ENCODE measurements at regions not wholly inside any gene's neighbourhood (a gene's known extent, or its start where the extent isn't known, plus 50 kb on each side); places are given as distances from the start of the nearest gene placed in this dataset.
A peak's percentile ranks its signal among the peaks of the same experiment; 100 is the strongest.

GRCh38 chr7:113775401-113775800 lies 143.4 kb downstream of the PPP1R3A start:
- POLR2A ChIA-PET = interaction anchor here (0.6 kb wide), 1 partner anchor 14 kb away, joined by 3 read pairs; no protein-coding TSS in a partner anchor
- H4K20me1 ChIP-seq (ENCODE audit: insufficient read depth, low read length) = no peaks in the 10 kb centered on the region
- H3K4me1 ChIP-seq (ENCODE audit: insufficient read depth, low read length, poor library complexity, severe bottlenecking) = no peaks in the 10 kb centered on the region
- H3K4me2 ChIP-seq (ENCODE audit: low read length) = no peak overlapping the region
- intact Hi-C loops (cut with micrococcal nuclease; ENCODE audit: unreplicated experiment) = no loop called here
- DNase-seq (ENCODE audit: low spot score) = no peak
- TF ChIP-seq EZH2phosphoT487 (IDR thresholded peaks at IDR 0.05; ENCODE audit: borderline replicate concordance, low read depth, low read length) = no peak
- TF ChIP-seq CTCF (conservative IDR thresholded peaks at IDR 0.05; ENCODE audit: low read length) = no peak
- H3K36me3 ChIP-seq (ENCODE audit: insufficient read depth, low read length) = no peaks in the 10 kb centered on the region
- no peak overlapping the region for H3K27ac ChIP-seq (ENCODE audit: low read depth, low read length, poor library complexity, severe bottlenecking)
- H3K79me2 ChIP-seq (ENCODE audit: insufficient read depth, low read depth, low read length) = no peaks in the 10 kb centered on the region
- no peak overlapping the region for H2AFZ ChIP-seq (ENCODE audit: low read length)
- CTCF ChIA-PET (ENCODE audit: unreplicated experiment) = no interaction called here
- no peaks in the 10 kb centered on the region for H3K9me3 ChIP-seq (ENCODE audit: low read length)
- no peaks in the 10 kb centered on the region for H3K9me2 ChIP-seq (ENCODE audit: insufficient read depth, low read length)
- BruUV-seq (replicated peaks) = no TSS peak
- H3K4me3 ChIP-seq (ENCODE audit: low read depth, low read length, poor library complexity, severe bottlenecking) = no peak overlapping the region

GRCh38 chr7:113774182-113774807 lies 144.5 kb downstream of the PPP1R3A start:
- Histone ChIP-seq H3K4me3 (ENCODE audit: low read depth, low read length, poor library complexity, severe bottlenecking) (no peak overlapping the region), H3K9me3 (ENCODE audit: low read length) (no peaks in the 10 kb centered on the region), H3K4me2 (ENCODE audit: low read length) (no peak overlapping the region), H3K27ac (ENCODE audit: low read depth, low read length, poor library complexity, severe bottlenecking) (no peak overlapping the region), H3K79me2 (ENCODE audit: insufficient read depth, low read depth, low read length) (no peaks in the 10 kb centered on the region), H3K4me1 (ENCODE audit: insufficient read depth, low read length, poor library complexity, severe bottlenecking) (no peaks in the 10 kb centered on the region), H3K36me3 (ENCODE audit: insufficient read depth, low read length) (no peaks in the 10 kb centered on the region), H4K20me1 (ENCODE audit: insufficient read depth, low read length) (no peaks in the 10 kb centered on the region), H3K9me2 (ENCODE audit: insufficient read depth, low read length) (no peaks in the 10 kb centered on the region), H2AFZ (ENCODE audit: low read length) (no peak overlapping the region)
- TF ChIP-seq CTCF (conservative IDR thresholded peaks at IDR 0.05; ENCODE audit: low read length) (peak; percentile 88), EZH2phosphoT487 (IDR thresholded peaks at IDR 0.05; ENCODE audit: borderline replicate concordance, low read depth, low read length) (no peak)
- peak; percentile 33 for DNase-seq (ENCODE audit: low spot score)
- intact Hi-C loops (cut with micrococcal nuclease; ENCODE audit: unreplicated experiment) = no loop called here
- POLR2A ChIA-PET = interaction anchor here (0.6 to 0.7 kb wide), 2 partner anchors 24 to 244 kb away, joined by 3 read pairs; no protein-coding TSS in a partner anchor
- CTCF ChIA-PET (ENCODE audit: unreplicated experiment) = no interaction called here
- no TSS peak for BruUV-seq (replicated peaks)

- ChIA-PET POLR2A (interaction anchor here (0.6 kb wide), 1 partner anchor 110 kb away, joined by 3 read pairs; no protein-coding TSS in a partner anchor), CTCF (ENCODE audit: unreplicated experiment) (no interaction called here)
- H4K20me1 ChIP-seq (ENCODE audit: insufficient read depth, low read length) = no peaks in the 10 kb centered on the region
- H3K36me3 ChIP-seq (ENCODE audit: insufficient read depth, low read length) = no peaks in the 10 kb centered on the region
- no peak overlapping the region for H3K27ac ChIP-seq (ENCODE audit: low read depth, low read length, poor library complexity, severe bottlenecking)
- BruUV-seq (replicated peaks) = no TSS peak
- H3K79me2 ChIP-seq (ENCODE audit: insufficient read depth, low read depth, low read length) = no peaks in the 10 kb centered on the region
- TF ChIP-seq CTCF (conservative IDR thresholded peaks at IDR 0.05; ENCODE audit: low read length) (no peak), EZH2phosphoT487 (IDR thresholded peaks at IDR 0.05; ENCODE audit: borderline replicate concordance, low read depth, low read length) (no peak)
- no peaks in the 10 kb centered on the region for H3K9me2 ChIP-seq (ENCODE audit: insufficient read depth, low read length)
- no peaks in the 10 kb centered on the region for H3K4me1 ChIP-seq (ENCODE audit: insufficient read depth, low read length, poor library complexity, severe bottlenecking)
- DNase-seq (ENCODE audit: low spot score) = no peak
- intact Hi-C loops (cut with micrococcal nuclease; ENCODE audit: unreplicated experiment) = no loop called here
- H3K9me3 ChIP-seq (ENCODE audit: low read length) = no peaks in the 10 kb centered on the region
- no peak overlapping the region for H3K4me2 ChIP-seq (ENCODE audit: low read length)
- H2AFZ ChIP-seq (ENCODE audit: low read length) = no peak overlapping the region
- H3K4me3 ChIP-seq (ENCODE audit: low read depth, low read length, poor library complexity, severe bottlenecking) = no peak overlapping the region
Measured at GRCh38 chr7:113770146-113770738, 148.6 kb downstream of the PPP1R3A start.

Measured in OCI-LY7 (cell line).